ENCODE measurements at regions not wholly inside any gene's neighbourhood (a gene's known extent, or its start where the extent isn't known, plus 50 kb on each side); places are given as distances from the start of the nearest gene placed in this dataset.

DNA sequence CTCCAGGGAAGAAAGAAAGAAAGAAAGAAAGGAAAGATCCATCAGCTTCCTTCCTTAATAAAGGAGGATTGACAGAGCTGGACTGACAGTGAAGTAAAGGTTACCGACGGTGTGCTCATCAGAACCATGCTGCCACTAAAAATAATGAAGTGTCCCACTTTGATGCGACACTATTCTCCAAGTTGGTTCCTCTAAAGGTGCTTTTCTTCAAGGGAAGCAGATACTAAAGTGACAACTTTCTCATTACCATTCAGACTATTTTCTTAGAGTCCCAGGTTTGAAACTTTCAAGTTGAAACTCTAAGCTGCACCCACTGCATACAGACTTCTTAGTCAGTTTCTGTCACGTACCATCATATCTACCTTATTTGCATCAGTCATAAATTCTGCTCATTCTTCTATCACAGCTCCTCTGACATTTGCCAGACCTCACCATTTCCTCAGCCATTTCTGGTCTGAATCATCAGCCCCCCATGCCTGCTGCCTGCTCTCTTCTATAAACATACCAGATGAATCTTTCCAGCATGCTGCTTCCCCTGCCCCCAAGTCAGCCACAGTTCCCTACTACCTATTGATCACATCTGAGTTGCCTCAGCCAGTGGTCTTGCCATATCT is 177.6 kb downstream of the DEPDC1B start (continued):
- TF ChIP-seq POLR2AphosphoS2 (IDR thresholded peaks at IDR 0.05; ENCODE audit: low read depth, low read length) (no peak), FOS (IDR thresholded peaks at IDR 0.05; ENCODE audit: borderline replicate concordance, extremely low read depth, insufficient read length) (no peak), TCF12 (IDR thresholded peaks at IDR 0.05; ENCODE audit: low read depth, low read length) (no peak), SMAD1 (IDR thresholded peaks at IDR 0.05; ENCODE audit: low read depth, partially characterized antibody) (no peak), STAT3 (IDR thresholded peaks at IDR 0.05; ENCODE audit: low read depth, low read length) (no peak), CBFB (IDR thresholded peaks at IDR 0.05; ENCODE audit: low read depth) (no peak), ZNF622 (IDR thresholded peaks at IDR 0.05) (no peak), PML (IDR thresholded peaks at IDR 0.05; ENCODE audit: low read length) (peak; percentile 43; the same call in 1 of the 2 replicates), KAT2A (conservative IDR thresholded peaks at IDR 0.05; ENCODE audit: control insufficient read depth, low read depth, low read length) (no peak), POLR2AphosphoS5 (IDR thresholded peaks at IDR 0.05; ENCODE audit: low read length) (peak; percentile 68), ZNF217 (IDR thresholded peaks at IDR 0.05) (no peak), CREB1 (IDR thresholded peaks at IDR 0.05; ENCODE audit: low read depth) (peak; percentile 58; the same call in 1 of the 2 replicates), CHD1 (IDR thresholded peaks at IDR 0.05; ENCODE audit: low read depth, low read length) (no peak), NR2C1 (IDR thresholded peaks at IDR 0.05) (no peak), EZH2 (IDR thresholded peaks at IDR 0.05; ENCODE audit: borderline replicate concordance, control insufficient read depth, low read depth, low read length) (no peak), MEF2B (IDR thresholded peaks at IDR 0.05; ENCODE audit: partially characterized antibody, poor library complexity, severe bottlenecking) (peak; percentile 28), KLF5 (IDR thresholded peaks at IDR 0.05; ENCODE audit: partially characterized antibody) (no peak), RAD21 (IDR thresholded peaks at IDR 0.05; ENCODE audit: insufficient read depth, low read depth, low read length) (0 out of 2 replicates have a peak, but pooled peaks have one; percentile 14)
- TF ChIP-seq, protein P1, sequence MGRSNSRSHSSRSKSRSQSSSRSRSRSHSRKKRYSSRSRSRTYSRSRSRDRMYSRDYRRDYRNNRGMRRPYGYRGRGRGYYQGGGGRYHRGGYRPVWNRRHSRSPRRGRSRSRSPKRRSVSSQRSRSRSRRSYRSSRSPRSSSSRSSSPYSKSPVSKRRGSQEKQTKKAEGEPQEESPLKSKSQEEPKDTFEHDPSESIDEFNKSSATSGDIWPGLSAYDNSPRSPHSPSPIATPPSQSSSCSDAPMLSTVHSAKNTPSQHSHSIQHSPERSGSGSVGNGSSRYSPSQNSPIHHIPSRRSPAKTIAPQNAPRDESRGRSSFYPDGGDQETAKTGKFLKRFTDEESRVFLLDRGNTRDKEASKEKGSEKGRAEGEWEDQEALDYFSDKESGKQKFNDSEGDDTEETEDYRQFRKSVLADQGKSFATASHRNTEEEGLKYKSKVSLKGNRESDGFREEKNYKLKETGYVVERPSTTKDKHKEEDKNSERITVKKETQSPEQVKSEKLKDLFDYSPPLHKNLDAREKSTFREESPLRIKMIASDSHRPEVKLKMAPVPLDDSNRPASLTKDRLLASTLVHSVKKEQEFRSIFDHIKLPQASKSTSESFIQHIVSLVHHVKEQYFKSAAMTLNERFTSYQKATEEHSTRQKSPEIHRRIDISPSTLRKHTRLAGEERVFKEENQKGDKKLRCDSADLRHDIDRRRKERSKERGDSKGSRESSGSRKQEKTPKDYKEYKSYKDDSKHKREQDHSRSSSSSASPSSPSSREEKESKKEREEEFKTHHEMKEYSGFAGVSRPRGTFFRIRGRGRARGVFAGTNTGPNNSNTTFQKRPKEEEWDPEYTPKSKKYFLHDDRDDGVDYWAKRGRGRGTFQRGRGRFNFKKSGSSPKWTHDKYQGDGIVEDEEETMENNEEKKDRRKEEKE (IDR thresholded peaks at IDR 0.05): no peak
- TF ChIP-seq, protein P2, sequence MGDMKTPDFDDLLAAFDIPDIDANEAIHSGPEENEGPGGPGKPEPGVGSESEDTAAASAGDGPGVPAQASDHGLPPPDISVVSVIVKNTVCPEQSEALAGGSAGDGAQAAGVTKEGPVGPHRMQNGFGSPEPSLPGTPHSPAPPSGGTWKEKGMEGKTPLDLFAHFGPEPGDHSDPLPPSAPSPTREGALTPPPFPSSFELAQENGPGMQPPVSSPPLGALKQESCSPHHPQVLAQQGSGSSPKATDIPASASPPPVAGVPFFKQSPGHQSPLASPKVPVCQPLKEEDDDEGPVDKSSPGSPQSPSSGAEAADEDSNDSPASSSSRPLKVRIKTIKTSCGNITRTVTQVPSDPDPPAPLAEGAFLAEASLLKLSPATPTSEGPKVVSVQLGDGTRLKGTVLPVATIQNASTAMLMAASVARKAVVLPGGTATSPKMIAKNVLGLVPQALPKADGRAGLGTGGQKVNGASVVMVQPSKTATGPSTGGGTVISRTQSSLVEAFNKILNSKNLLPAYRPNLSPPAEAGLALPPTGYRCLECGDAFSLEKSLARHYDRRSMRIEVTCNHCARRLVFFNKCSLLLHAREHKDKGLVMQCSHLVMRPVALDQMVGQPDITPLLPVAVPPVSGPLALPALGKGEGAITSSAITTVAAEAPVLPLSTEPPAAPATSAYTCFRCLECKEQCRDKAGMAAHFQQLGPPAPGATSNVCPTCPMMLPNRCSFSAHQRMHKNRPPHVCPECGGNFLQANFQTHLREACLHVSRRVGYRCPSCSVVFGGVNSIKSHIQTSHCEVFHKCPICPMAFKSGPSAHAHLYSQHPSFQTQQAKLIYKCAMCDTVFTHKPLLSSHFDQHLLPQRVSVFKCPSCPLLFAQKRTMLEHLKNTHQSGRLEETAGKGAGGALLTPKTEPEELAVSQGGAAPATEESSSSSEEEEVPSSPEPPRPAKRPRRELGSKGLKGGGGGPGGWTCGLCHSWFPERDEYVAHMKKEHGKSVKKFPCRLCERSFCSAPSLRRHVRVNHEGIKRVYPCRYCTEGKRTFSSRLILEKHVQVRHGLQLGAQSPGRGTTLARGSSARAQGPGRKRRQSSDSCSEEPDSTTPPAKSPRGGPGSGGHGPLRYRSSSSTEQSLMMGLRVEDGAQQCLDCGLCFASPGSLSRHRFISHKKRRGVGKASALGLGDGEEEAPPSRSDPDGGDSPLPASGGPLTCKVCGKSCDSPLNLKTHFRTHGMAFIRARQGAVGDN (IDR thresholded peaks at IDR 0.05): 0 out of 2 replicates have a peak, but pooled peaks have one; percentile 15
- TF ChIP-seq, protein P3, sequence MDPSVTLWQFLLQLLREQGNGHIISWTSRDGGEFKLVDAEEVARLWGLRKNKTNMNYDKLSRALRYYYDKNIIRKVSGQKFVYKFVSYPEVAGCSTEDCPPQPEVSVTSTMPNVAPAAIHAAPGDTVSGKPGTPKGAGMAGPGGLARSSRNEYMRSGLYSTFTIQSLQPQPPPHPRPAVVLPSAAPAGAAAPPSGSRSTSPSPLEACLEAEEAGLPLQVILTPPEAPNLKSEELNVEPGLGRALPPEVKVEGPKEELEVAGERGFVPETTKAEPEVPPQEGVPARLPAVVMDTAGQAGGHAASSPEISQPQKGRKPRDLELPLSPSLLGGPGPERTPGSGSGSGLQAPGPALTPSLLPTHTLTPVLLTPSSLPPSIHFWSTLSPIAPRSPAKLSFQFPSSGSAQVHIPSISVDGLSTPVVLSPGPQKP (IDR thresholded peaks at IDR 0.05; ENCODE audit: low read depth, low read length): no peak
- TF ChIP-seq, protein P4, sequence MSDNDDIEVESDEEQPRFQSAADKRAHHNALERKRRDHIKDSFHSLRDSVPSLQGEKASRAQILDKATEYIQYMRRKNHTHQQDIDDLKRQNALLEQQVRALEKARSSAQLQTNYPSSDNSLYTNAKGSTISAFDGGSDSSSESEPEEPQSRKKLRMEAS (IDR thresholded peaks at IDR 0.05; ENCODE audit: low read depth, low read length): no peak
- TF ChIP-seq, protein P5, sequence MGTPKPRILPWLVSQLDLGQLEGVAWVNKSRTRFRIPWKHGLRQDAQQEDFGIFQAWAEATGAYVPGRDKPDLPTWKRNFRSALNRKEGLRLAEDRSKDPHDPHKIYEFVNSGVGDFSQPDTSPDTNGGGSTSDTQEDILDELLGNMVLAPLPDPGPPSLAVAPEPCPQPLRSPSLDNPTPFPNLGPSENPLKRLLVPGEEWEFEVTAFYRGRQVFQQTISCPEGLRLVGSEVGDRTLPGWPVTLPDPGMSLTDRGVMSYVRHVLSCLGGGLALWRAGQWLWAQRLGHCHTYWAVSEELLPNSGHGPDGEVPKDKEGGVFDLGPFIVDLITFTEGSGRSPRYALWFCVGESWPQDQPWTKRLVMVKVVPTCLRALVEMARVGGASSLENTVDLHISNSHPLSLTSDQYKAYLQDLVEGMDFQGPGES (IDR thresholded peaks at IDR 0.05): no peak
